HUES48 (cell line): ENCODE measurements at regions not wholly inside any gene's neighbourhood (a gene's known extent, or its start where the extent isn't known, plus 50 kb on each side); places are given as distances from the start of the nearest gene placed in this dataset.

Source experiments
- H3K27ac ChIP-seq: one replicate; pipeline ENCODE4 v1.7.0; 2013; ENCODE audit warnings: low read depth, low read length, inconsistent platforms
- H3K27me3 ChIP-seq: 2 replicates; pipeline ENCODE4 v1.6.1; 2013; ENCODE audit warnings: mild to moderate bottlenecking, low read length; ENCODE audit not compliant: control insufficient read depth, insufficient read depth
- H3K36me3 ChIP-seq: 2 replicates; pipeline ENCODE4 v1.6.1; 2013; ENCODE audit warnings: low read length; ENCODE audit not compliant: control insufficient read depth, insufficient read depth
- H3K4me1 ChIP-seq: 2 replicates; pipeline ENCODE4 v1.6.1; 2013; ENCODE audit warnings: mild to moderate bottlenecking, low read length; ENCODE audit not compliant: control insufficient read depth, insufficient read depth
- H3K4me3 ChIP-seq: 2 replicates; pipeline ENCODE4 v1.5.1; 2013; ENCODE audit warnings: mild to moderate bottlenecking, low read depth, low read length
- H3K9ac ChIP-seq: 2 replicates; pipeline ENCODE4 v1.6.1; 2013; ENCODE audit warnings: mild to moderate bottlenecking, low read depth, low read length, moderate library complexity
- H3K9me3 ChIP-seq: 2 replicates; pipeline ENCODE4 v1.6.1; 2013; ENCODE audit warnings: low read length; ENCODE audit not compliant: control insufficient read depth, insufficient read depth

DNA sequence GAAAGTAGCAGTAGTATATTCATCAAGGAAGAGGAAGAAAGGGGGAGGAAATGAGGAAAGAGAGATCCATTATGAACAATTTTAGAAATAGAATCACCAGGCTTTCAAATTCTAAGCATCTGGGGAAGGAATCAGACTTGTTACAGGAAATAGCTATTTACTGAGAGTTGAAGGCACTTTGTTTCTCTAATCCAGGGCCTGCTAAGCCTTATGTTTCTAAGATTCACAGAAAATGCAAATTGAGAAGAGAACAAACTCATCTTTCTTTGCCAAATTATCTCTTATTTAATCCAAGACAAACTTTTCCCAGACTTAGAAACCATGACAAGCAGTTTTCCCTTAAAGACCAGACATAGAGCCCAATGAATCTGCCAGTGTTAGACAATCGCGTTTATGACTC, 528.0 kb upstream of the NMUR2 start:
- Histone ChIP-seq H3K36me3 (no peaks in the 10 kb centered on the region), H3K4me3 (no peak overlapping the region), H3K9ac (no peak overlapping the region), H3K4me1 (no peaks in the 10 kb centered on the region), H3K27ac (no peak overlapping the region), H3K9me3 (no peaks in the 10 kb centered on the region), H3K27me3 (no peaks in the 10 kb centered on the region)

GRCh38 chr5:152938630-152939029, 533.6 kb upstream of the NMUR2 start:
- Histone ChIP-seq H3K9me3 (no peaks in the 10 kb centered on the region), H3K4me3 (no peak overlapping the region), H3K27me3 (no peaks in the 10 kb centered on the region), H3K27ac (no peak overlapping the region), H3K36me3 (no peaks in the 10 kb centered on the region), H3K4me1 (no peaks in the 10 kb centered on the region), H3K9ac (no peak overlapping the region)

- H3K9me3 ChIP-seq, result no peaks in the 10 kb centered on the region
- H3K27me3 ChIP-seq, result no peaks in the 10 kb centered on the region
- no peaks in the 10 kb centered on the region for H3K4me1 ChIP-seq
- no peak overlapping the region for H3K27ac ChIP-seq
- H3K36me3 ChIP-seq, result no peaks in the 10 kb centered on the region
- no peak overlapping the region for H3K4me3 ChIP-seq
- H3K9ac ChIP-seq, result no peak overlapping the region
Measured at GRCh38 chr5:152942633-152943336, 537.7 kb upstream of the NMUR2 start.

GRCh38 chr5:152953788-152954483, 536.5 kb upstream of the GRIA1 start:
- Histone ChIP-seq H3K27ac (no peak overlapping the region), H3K4me3 (no peak overlapping the region), H3K9ac (no peak overlapping the region), H3K36me3 (no peaks in the 10 kb centered on the region), H3K9me3 (no peaks in the 10 kb centered on the region), H3K27me3 (no peaks in the 10 kb centered on the region), H3K4me1 (no peaks in the 10 kb centered on the region)

GRCh38 chr5:152956943-152957613, 533.4 kb upstream of the GRIA1 start:
- no peaks in the 10 kb centered on the region for H3K9me3 ChIP-seq
- no peaks in the 10 kb centered on the region for H3K4me1 ChIP-seq
- no peak overlapping the region for H3K9ac ChIP-seq
- H3K4me3 ChIP-seq, result no peak overlapping the region
- no peaks in the 10 kb centered on the region for H3K27me3 ChIP-seq
- no peaks in the 10 kb centered on the region for H3K36me3 ChIP-seq
- H3K27ac ChIP-seq, result no peak overlapping the region

- Histone ChIP-seq H3K4me3 (no peak overlapping the region), H3K27me3 (no peaks in the 10 kb centered on the region), H3K36me3 (no peaks in the 10 kb centered on the region), H3K27ac (no peak overlapping the region), H3K4me1 (no peaks in the 10 kb centered on the region), H3K9ac (no peak overlapping the region), H3K9me3 (peaks cover 9% of the 10 kb centered on the region; the same call in 1 of the 2 replicates)
Measured at GRCh38 chr5:152978141-152978835, 512.2 kb upstream of the GRIA1 start.

DNA sequence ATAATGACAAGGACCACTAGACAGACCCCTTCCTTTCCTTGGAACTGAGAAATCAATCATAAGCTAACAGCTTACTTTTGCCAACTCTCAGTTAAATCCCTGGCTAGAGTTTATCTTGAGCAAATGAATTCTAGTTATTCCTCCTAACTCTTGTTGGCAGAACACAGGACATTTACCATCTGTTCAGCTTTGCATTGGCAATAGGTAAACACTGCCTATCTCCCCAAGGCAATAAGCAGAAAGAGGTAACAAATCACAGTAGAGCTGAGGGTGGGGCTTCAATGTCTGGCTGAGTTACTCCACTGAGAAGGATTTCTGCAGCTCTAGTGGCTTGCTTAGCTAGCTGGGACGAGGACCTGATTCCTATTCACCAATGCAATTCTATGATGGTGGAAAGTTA, 503.3 kb upstream of the GRIA1 start:
- no peaks in the 10 kb centered on the region for H3K9me3 ChIP-seq
- no peak overlapping the region for H3K9ac ChIP-seq
- H3K27me3 ChIP-seq, result no peaks in the 10 kb centered on the region
- no peaks in the 10 kb centered on the region for H3K36me3 ChIP-seq
- H3K4me3 ChIP-seq, result no peak overlapping the region
- H3K27ac ChIP-seq, result no peak overlapping the region
- H3K4me1 ChIP-seq, result no peaks in the 10 kb centered on the region

DNA sequence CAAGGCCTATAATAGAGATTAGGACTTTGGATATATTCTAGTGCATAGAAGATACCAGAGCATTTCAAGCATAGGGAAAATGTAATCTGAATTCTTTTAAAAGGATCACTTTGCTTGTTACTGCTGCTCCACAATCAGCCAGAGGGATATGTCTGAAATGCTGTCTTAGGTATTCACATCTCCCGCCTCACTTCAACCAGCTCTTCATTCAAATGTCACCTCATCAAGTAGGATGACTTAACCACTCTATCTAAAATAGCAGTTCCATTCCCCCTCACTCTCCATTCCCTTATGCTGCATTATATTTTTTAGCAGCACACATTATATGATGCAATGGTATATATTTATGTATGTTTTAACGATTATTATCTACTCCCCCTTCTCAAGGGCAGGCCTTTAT, 500.3 kb upstream of the GRIA1 start:
- Histone ChIP-seq H3K4me3 (no peak overlapping the region), H3K27me3 (no peaks in the 10 kb centered on the region), H3K27ac (no peak overlapping the region), H3K4me1 (peaks cover 10% of the 10 kb centered on the region), H3K9ac (no peak overlapping the region), H3K36me3 (no peaks in the 10 kb centered on the region), H3K9me3 (no peaks in the 10 kb centered on the region)

GRCh38 chr5:152990649-152991048, 499.8 kb upstream of the GRIA1 start:
- H3K4me1 ChIP-seq, result peaks cover 14% of the 10 kb centered on the region
- no peaks in the 10 kb centered on the region for H3K36me3 ChIP-seq
- H3K27ac ChIP-seq, result no peak overlapping the region
- H3K27me3 ChIP-seq, result no peaks in the 10 kb centered on the region
- H3K4me3 ChIP-seq, result no peak overlapping the region
- no peaks in the 10 kb centered on the region for H3K9me3 ChIP-seq
- H3K9ac ChIP-seq, result no peak overlapping the region

GRCh38 chr5:152994033-152994680, 496.3 kb upstream of the GRIA1 start:
- H3K9me3 ChIP-seq, result no peaks in the 10 kb centered on the region
- H3K4me3 ChIP-seq, result no peak overlapping the region
- H3K27me3 ChIP-seq, result no peaks in the 10 kb centered on the region
- no peak overlapping the region for H3K9ac ChIP-seq
- no peaks in the 10 kb centered on the region for H3K36me3 ChIP-seq
- H3K4me1 ChIP-seq, result peaks cover 15% of the 10 kb centered on the region
- H3K27ac ChIP-seq, result peak overlapping the region; percentile 15
